Neural progenitor cell (in vitro differentiated cells): ENCODE measurements at regions not wholly inside any gene's neighbourhood (a gene's known extent, or its start where the extent isn't known, plus 50 kb on each side); places are given as distances from the start of the nearest gene placed in this dataset.

Source experiments
- DNase-seq: peaks from one replicate; pipeline ENCODE4 v3.0.0-alpha.2; 2016; ENCODE audit warnings: low spot score
- H2AFZ ChIP-seq: fragments of 200-600 bp; sonication (generic); replicated peaks from 2 replicates; pipeline ENCODE4 v1.6.1; 2016; ENCODE audit warnings: antibody characterized with exemption
- H3F3A ChIP-seq: fragments of 200-600 bp; sonication (generic); 2 replicates; pipeline ENCODE4 v1.6.1; 2016; ENCODE audit warnings: antibody characterized with exemption, low read depth
- H3K27ac ChIP-seq: fragments of 200-600 bp; sonication (generic); 2 replicates; pipeline ENCODE4 v1.5.1; 2016; ENCODE audit warnings: mild to moderate bottlenecking
- H3K27me3 ChIP-seq: fragments of 200-600 bp; sonication (generic); 2 replicates; pipeline ENCODE4 v1.6.1; 2016; ENCODE audit warnings: mild to moderate bottlenecking, moderate library complexity
- H3K36me3 ChIP-seq: fragments of 200-600 bp; sonication (generic); 2 replicates; pipeline ENCODE4 v1.5.1; 2016
- H3K4me1 ChIP-seq: fragments of 200-600 bp; sonication (generic); 2 replicates; pipeline ENCODE4 v1.6.1; 2016; ENCODE audit warnings: mixed run types
- H3K4me2 ChIP-seq: fragments of 200-600 bp; sonication (generic); 2 replicates; pipeline ENCODE4 v1.6.1; 2016
- H3K4me3 ChIP-seq: fragments of 200-600 bp; sonication (generic); 2 replicates; pipeline ENCODE4 v1.5.1; 2016
- H3K79me2 ChIP-seq: fragments of 200-600 bp; sonication (generic); 2 replicates; pipeline ENCODE4 v1.6.1; 2016; ENCODE audit warnings: low read depth
- H3K9ac ChIP-seq: fragments of 200-600 bp; sonication (generic); 2 replicates; pipeline ENCODE4 v1.6.1; 2016
- H3K9me3 ChIP-seq: fragments of 200-600 bp; sonication (generic); 2 replicates; pipeline ENCODE4 v1.5.1; 2016; ENCODE audit warnings: low read depth
- H4K20me1 ChIP-seq: fragments of 200-600 bp; sonication (generic); 2 replicates; pipeline ENCODE4 v1.6.1; 2016; ENCODE audit warnings: low read depth
- H3K27ac Mint-ChIP-seq: 3 replicates; pipeline ENCODE4 v1.8.0; 2021; ENCODE audit warnings: mixed read lengths
- H3K27me3 Mint-ChIP-seq: 2 replicates; pipeline ENCODE4 v1.8.0; 2022; ENCODE audit warnings: low read depth, mild to moderate bottlenecking, inconsistent platforms, moderate library complexity, mixed read lengths; ENCODE audit not compliant: insufficient read depth
- H3K36me3 Mint-ChIP-seq: 3 replicates; pipeline ENCODE4 v1.8.0; 2021; ENCODE audit warnings: mixed read lengths
- H3K4me1 Mint-ChIP-seq: 3 replicates; pipeline ENCODE4 v1.8.0; 2021; ENCODE audit warnings: mixed read lengths
- H3K4me3 Mint-ChIP-seq: 3 replicates; pipeline ENCODE4 v1.8.0; 2021; ENCODE audit warnings: mild to moderate bottlenecking, moderate library complexity, mixed read lengths
- H3K9me3 Mint-ChIP-seq: 3 replicates; pipeline ENCODE4 v1.8.0; 2020; ENCODE audit warnings: mixed read lengths
- EZH2 ChIP-seq: fragments of 200-600 bp; sonication (generic); IDR thresholded peaks from 2 replicates; pipeline ENCODE4 v1.6.1; 2017; ENCODE audit warnings: antibody characterized with exemption, mild to moderate bottlenecking, moderate library complexity
- EZH2phosphoT487 ChIP-seq: fragments of 200-600 bp; sonication (generic); IDR thresholded peaks from 2 replicates; pipeline ENCODE4 v1.6.1; 2017; ENCODE audit warnings: antibody characterized with exemption
- TF ChIP-seq, protein P1 (sequence below): fragments of 200-600 bp; sonication (generic); IDR thresholded peaks from 2 replicates; pipeline ENCODE4 v1.5.1; 2017; ENCODE audit warnings: antibody characterized with exemption, mild to moderate bottlenecking

DNA sequence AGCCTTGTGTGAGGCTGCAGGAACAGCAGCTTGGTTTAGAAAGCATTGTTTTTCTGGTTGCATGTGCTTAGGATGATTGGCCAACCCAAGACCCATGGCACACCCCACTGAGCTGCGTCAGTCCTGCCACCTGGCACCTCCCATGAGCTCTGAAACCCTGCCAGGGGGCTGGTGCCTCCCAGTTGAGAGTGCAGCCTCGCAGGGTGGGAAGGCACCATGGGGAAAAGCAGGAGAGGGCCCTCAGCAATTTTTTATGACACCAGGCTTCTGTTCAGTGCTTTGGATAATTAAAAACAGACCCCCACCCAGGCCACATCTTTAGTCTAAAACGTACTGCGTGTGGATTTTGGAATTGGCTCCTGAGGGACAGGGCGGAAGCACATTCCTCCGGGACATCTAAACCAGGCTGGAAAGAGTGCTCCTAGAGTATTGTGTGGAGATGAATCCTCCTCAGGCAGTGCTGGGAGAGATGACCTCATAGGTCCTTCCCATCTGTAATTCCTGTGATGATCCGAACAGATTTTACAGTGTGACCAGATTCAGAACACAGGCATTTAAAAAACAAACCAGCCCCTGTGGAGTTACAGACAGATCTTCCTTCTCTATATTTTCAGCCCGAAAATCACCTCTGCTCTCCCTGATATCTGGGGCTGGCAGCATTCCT lies 438.3 kb downstream of the ZNF521 start:
- Histone ChIP-seq H4K20me1 (no peaks in the 10 kb centered on the region), H3K9me3 (no peaks in the 10 kb centered on the region), H3K27ac (no peak overlapping the region), H3F3A (peaks cover 9% of the 10 kb centered on the region), H3K9ac (no peak overlapping the region), H3K4me2 (no peak overlapping the region), H2AFZ (no peak overlapping the region), H3K4me1 (peaks cover 33% of the 10 kb centered on the region), H3K79me2 (no peaks in the 10 kb centered on the region), H3K27me3 (no peaks in the 10 kb centered on the region), H3K36me3 (no peaks in the 10 kb centered on the region), H3K4me3 (no peak overlapping the region)
- H3K9me3 Mint-ChIP-seq: no peaks in the 10 kb centered on the region
- H3K36me3 Mint-ChIP-seq: no peaks in the 10 kb centered on the region
- no peak for TF ChIP-seq EZH2
- TF ChIP-seq EZH2phosphoT487: no peak
- TF ChIP-seq, protein P1, sequence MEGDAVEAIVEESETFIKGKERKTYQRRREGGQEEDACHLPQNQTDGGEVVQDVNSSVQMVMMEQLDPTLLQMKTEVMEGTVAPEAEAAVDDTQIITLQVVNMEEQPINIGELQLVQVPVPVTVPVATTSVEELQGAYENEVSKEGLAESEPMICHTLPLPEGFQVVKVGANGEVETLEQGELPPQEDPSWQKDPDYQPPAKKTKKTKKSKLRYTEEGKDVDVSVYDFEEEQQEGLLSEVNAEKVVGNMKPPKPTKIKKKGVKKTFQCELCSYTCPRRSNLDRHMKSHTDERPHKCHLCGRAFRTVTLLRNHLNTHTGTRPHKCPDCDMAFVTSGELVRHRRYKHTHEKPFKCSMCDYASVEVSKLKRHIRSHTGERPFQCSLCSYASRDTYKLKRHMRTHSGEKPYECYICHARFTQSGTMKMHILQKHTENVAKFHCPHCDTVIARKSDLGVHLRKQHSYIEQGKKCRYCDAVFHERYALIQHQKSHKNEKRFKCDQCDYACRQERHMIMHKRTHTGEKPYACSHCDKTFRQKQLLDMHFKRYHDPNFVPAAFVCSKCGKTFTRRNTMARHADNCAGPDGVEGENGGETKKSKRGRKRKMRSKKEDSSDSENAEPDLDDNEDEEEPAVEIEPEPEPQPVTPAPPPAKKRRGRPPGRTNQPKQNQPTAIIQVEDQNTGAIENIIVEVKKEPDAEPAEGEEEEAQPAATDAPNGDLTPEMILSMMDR: no peak
- no peak for DNase-seq
- peak overlapping the region; percentile 26 for H3K27ac Mint-ChIP-seq
- peaks cover 25% of the 10 kb centered on the region for H3K4me1 Mint-ChIP-seq
- H3K4me3 Mint-ChIP-seq: no peak overlapping the region
- peaks cover 2% of the 10 kb centered on the region for H3K27me3 Mint-ChIP-seq

DNA sequence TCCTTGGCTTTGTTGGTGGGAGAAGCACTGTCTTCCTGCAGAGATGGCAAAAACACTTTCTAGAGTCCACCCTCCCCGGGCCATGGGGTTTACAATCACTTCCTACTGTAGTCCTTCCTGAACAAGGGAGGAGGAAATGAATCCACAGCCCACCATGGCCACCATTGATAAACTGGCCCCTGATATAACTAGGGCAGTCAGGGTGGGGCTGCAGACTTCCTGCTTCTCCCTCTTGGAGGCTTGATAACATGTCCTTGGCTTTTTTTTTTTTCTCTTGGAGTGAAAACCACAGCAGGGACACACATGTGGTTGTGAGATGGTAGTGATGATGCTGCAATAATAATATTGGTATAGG lies 437.8 kb downstream of the ZNF521 start:
- H3K4me3 Mint-ChIP-seq: no peak overlapping the region
- Histone ChIP-seq H3F3A (peaks cover 12% of the 10 kb centered on the region), H3K9ac (no peak overlapping the region), H4K20me1 (no peaks in the 10 kb centered on the region), H3K27me3 (no peaks in the 10 kb centered on the region), H3K36me3 (no peaks in the 10 kb centered on the region), H3K27ac (no peak overlapping the region), H3K4me3 (no peak overlapping the region), H3K4me2 (no peak overlapping the region), H3K79me2 (no peaks in the 10 kb centered on the region), H2AFZ (no peak overlapping the region), H3K4me1 (peaks cover 38% of the 10 kb centered on the region), H3K9me3 (no peaks in the 10 kb centered on the region)
- peak overlapping the region; percentile 26 for H3K27ac Mint-ChIP-seq
- H3K27me3 Mint-ChIP-seq: peaks cover 2% of the 10 kb centered on the region
- no peaks in the 10 kb centered on the region for H3K9me3 Mint-ChIP-seq
- no peak for TF ChIP-seq EZH2phosphoT487
- TF ChIP-seq, protein P1: no peak
- TF ChIP-seq EZH2: no peak
- no peaks in the 10 kb centered on the region for H3K36me3 Mint-ChIP-seq
- peaks cover 29% of the 10 kb centered on the region for H3K4me1 Mint-ChIP-seq
- DNase-seq: no peak

DNA sequence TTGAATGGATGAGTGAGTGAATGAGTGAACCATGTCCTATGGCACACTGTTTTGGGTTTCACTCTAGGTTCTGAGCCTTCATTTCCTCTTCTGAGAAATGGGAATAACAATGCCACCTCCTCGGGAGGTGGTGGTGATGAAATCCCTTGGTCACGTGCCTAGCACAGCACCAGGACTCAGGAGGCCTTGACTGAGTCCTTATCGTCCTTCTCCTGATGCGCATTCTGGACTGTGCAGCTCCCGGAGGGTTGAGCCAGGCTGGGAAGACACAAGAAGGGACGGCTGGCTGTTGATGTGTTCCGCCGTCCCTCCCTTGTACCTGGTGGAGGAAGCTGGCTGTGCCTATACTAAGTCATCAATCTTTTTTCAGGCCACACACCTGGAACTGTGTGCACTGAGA lies 437.3 kb downstream of the ZNF521 start:
- peaks cover 17% of the 10 kb centered on the region for H3F3A ChIP-seq
- no peak overlapping the region for H3K9ac ChIP-seq
- no peaks in the 10 kb centered on the region for H3K27me3 ChIP-seq
- TF ChIP-seq EZH2phosphoT487: no peak
- TF ChIP-seq, protein P1: no peak
- TF ChIP-seq EZH2: no peak
- H3K36me3 ChIP-seq: no peaks in the 10 kb centered on the region
- Mint-ChIP-seq H3K4me3 (no peak overlapping the region), H3K4me1 (peaks cover 30% of the 10 kb centered on the region), H3K27ac (no peak overlapping the region), H3K9me3 (no peaks in the 10 kb centered on the region), H3K36me3 (no peaks in the 10 kb centered on the region), H3K27me3 (peaks cover 5% of the 10 kb centered on the region)
- DNase-seq: no peak
- H3K9me3 ChIP-seq: no peaks in the 10 kb centered on the region
- H4K20me1 ChIP-seq: no peaks in the 10 kb centered on the region
- no peaks in the 10 kb centered on the region for H3K79me2 ChIP-seq
- H3K4me3 ChIP-seq: no peak overlapping the region
- H3K4me1 ChIP-seq: peaks cover 43% of the 10 kb centered on the region
- H3K27ac ChIP-seq: no peak overlapping the region
- H3K4me2 ChIP-seq: no peak overlapping the region
- no peak overlapping the region for H2AFZ ChIP-seq
